TTC549 (cell line): ENCODE measurements at regions not wholly inside any gene's neighbourhood (a gene's known extent, or its start where the extent isn't known, plus 50 kb on each side); places are given as distances from the start of the nearest gene placed in this dataset.

Source experiments
- FAIRE-seq: peaks from 2 replicates; lab custom pipeline; 2012; peaks lifted over from hg19 to GRCh38; lab: Jason Lieb, UNC

GRCh38 chr3:194928831-194929577, 243.3 kb downstream of the FAM43A start:
- no peak for FAIRE-seq

DNA sequence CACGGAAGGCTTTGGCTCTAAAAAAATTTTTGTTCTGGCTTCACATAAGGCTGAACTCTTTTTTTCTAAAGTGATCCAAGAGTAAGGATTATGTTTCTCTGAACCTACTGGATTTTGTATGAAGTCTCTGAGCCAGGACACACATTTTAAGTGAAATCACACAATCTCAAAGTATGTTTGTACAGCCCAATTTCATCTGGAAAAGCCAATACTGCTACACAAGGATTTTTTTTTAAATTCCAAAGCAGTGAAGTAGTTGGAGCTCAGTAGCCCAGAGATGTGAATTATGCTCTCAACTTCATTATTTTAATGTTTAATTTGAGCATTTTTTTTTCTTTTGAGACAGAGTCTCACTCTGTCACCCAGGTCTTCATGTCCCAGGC, 243.9 kb downstream of the FAM43A start:
- FAIRE-seq: no peak

GRCh38 chr3:194930377-194931204, 244.9 kb downstream of the FAM43A start:
- FAIRE-seq: no peak

DNA sequence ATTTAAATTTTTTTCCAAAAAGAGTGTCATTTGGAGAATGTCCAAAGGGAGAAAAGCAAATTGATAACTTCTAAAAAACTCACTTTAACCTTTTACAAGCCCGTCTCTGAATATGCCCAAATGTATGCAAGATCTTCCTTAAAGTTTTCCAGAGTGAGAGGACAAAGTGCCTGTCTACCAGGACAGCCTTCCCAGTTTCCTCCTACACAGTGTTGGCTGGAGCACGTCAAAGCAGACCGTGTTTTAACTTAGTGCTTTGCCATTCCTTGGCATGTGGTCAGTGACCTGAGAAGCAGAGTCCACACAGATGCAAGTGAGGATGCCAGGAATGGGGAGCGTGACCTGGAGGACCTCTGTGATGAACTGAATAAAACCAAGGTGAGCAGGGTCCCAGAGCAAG, 245.7 kb downstream of the FAM43A start:
- FAIRE-seq: no peak

- no peak for FAIRE-seq
Observed at GRCh38 chr3:194931865-194932264, 246.2 kb downstream of the FAM43A start.

DNA sequence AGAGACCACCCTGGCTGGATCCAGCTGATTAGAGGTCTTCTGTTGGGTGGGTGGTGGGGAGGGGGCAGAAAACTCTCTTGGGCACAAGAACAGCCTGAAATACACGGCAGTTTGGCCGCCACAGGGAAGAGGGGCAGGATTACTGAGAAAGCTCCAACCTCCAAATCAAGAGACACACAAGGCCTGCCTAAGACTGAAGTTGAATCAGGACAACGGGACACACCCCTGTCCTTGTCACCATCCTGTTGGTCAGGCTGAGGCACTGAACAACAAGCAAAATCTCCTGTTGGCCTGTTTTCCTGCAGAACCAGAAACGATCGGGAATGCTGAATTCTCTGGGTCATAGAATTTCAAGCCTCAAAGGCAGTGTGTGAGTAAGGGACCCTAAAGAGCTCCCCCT, 247.8 kb downstream of the FAM43A start:
- FAIRE-seq: no peak

- no peak for FAIRE-seq
Observed at GRCh38 chr3:194935061-194935460, 249.4 kb downstream of the FAM43A start.

DNA sequence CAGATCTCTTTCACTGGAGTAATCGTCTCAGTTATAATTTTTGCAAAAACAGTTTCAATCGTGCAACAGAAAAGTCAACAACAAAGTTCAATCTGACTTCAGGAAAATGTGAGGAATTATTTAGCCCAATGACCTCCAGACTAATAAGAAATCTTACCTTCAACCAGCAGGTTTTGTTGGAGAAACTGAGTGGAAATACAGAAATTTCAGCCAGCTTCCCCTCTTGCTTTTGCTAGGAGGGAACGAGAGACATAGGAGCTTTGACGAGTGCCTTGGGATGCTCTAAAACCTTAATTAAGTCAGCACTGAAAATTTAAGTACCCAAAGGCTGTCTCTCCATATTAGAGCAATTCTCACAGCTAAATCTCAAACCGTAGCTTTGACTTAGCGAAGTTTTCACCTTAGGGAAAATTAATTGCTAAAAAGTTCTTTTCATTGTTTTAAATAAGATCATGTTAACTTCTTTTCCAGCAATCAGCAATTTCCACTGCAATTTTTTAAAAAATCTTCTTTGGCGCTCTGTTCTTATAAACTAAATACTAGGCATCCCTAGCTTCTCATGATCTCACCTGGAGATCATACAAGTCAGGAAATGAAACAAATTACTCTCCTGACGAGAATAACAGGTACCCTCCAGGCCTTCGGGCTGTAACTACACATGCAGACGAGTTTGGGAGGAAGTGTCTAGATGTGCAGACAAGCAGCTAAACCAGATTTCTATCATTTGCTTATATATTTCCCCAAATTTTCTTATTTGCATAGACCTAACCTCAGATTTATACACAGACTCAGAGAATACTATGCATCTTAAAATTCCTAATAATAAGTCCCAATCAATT, 250.2 kb downstream of the FAM43A start:
- FAIRE-seq: no peak

- FAIRE-seq: no peak
Observed at GRCh38 chr3:194936659-194937058, 251.0 kb downstream of the FAM43A start.

DNA sequence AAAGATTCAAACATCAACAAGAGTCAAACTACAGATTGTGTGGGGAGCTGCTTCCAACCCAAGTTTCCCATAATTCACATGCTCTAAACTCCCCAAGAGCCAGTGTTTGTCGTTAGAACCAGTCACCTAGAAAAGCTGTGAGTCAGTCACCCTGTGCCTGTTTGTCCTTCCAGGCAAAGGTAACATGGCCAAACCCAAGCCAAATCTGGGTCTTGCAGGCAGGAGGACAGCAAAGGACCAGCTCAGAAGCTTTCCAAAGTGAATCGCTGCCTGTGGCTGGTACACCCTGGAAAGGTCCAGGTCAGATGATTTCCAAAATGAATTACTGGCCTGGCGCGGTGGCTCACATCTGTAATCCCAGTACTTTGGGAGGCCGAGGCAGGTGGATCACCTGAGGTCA, 251.5 kb downstream of the FAM43A start:
- no peak for FAIRE-seq

- no peak for FAIRE-seq
Observed at GRCh38 chr3:194937882-194938321, 252.2 kb downstream of the FAM43A start.

DNA sequence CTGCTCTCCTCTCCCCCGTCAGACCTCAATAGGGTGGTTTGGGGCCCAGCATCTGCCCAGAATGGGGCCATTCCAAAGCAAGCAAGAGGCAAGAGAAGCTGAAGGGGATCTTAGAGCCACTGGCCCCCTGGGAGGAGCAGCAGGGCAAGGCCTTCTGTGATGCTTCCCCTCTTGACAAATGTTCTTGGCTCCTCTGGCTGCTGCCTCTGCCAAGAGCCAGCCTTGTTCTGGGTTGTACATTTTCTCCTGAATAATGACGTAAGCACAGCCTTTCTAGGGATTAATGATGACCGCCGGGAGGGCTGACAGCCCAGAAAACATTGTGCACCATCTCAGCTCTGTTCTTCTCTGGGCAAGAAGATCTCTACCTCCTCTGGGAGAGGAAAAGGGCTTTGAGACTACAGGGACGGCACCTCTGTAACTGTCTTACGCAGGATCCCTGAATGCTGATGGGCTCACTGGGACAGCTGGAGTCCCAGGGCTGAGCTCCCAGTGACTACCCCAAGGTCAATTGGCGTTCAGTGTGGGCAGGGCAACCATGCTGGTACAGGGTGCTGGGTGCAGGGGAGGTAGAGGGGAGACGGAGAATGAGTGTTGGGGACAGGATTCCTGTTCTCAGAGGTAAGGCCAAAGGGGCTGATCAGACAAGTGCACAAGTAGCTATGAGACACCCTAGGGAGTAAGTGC, 253.3 kb downstream of the FAM43A start:
- no peak for FAIRE-seq

DNA sequence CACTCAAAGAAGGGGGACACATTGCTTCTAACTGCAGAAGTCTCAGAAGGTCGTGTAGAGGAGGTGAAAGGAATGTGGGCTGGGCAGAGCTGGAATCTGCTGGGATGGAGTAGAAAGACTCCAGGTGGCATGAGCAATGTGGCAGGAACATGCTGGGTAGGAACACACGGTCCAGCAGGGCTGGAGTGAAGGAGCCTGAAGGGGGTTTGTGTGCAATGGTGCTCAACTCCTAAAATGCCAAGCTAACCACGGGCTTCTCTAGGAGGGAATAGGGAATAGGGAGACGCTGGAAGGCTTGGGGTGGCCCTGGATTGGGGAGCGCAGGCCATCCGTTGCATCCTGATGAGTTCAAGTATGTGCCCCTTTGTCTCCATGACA, 253.8 kb downstream of the FAM43A start:
- no peak for FAIRE-seq

DNA sequence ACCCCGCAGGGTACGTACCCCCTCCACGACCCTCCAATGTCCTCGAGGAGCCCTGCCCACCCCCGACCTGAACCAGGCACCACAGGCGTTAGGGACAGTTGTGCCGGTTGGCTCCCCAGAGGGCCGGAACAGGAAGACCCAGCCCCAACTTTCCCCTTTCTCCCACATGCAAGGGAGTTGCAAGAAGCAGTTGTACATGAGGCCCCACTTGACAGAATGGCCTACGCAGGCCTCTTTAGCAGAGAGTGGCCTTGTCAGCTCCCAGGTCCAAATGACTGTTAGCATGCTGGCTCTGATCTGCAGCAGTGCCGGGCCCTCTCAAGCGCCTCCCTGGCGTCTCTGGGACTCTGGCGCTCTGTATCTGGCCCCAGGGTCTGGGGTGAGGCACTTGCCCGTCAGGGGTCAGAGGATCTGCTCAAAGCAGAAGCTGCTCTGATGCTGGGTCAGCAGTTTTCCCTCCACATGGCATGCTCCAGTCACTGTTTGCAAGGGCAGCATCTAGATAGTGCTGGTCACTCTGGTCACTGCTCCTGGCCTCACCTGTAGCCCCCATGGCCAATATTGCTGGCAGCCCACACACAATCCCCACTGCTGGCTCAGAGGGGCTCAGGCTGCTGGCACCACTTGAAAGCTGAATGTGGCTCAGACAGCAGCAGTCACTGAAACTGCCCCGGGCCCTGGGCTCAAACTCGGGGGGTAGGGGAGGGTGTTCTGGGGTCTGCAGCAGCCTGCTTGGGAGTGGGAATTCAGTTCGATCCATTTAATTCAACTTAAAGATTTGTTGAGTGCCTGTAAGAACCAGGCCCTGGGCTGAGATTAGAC, 254.5 kb downstream of the FAM43A start:
- no peak for FAIRE-seq

DNA sequence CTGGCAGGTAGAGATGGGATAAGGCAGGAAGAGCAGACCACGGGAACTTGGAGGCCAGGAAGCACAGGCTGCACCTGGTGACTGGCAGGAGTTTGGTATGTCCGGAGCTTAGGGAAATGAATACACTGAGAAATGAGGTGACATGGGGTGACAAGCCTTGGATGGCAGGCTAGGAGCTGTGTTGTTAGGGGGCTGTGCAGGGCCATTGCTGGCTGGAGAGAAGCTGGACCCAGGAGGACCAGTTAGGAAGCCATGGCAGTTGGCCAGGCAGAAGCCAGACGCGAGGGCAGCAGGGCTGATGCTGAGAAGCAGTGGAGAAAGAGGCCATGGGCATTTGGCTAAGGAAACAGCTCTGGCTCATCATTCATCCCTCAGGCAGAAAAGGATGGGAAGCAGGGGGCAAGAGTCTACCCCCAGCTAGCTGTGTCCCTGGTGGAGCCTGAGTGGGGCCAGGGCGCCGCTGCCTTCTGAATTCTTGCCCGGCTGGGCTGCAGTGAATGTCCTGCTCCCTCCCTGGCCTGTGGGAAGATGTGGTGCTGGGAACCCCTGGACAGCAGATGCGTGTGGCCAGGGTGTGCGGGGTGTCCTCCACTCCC, 255.8 kb downstream of the FAM43A start:
- no peak for FAIRE-seq

DNA sequence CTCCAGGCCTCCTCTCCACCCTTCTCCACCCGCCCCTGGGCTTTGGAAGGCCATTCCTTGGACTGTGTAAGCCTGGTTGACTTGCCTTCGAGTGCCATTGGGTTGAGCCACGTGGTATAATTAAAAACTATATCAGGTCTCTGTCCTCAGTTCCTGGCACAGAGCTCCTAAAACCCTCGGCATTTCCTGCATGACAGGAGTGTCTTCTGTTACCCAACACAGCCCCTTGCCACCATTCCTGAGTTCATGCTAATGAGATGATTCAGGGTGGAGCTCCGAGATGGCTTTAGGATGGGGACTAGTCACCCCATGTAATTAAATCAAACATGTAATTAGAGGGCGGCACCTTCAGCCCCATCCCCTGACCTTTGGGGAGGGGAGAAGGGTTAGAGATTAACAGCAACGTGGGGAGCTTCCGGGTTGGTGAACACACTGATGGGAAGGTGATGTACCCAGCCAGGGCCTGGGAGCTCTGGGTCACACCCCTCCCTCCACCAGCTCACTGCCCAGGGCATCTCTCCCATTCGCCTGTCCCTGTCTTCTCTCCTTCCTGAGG, 256.4 kb downstream of the FAM43A start:
- no peak for FAIRE-seq

DNA sequence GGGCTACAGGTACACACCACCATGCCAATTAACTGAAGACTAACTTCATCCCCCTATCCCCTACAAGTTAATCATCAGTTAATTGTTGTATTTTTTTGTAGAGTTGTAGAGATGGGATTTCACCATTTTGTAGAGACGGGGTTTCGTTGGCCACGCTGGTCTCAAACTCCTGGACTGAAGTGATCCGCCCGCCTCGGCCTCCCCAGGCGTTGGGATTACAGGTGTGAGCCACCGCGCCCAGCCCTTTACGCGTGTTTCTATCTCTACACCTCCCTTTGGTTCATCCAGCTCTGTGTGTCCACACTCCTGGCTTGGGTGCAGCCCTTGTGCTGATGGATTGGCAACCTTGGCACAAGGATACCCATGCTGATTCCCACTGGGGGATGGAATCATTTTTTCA, 258.8 kb downstream of the FAM43A start:
- no peak for FAIRE-seq

DNA sequence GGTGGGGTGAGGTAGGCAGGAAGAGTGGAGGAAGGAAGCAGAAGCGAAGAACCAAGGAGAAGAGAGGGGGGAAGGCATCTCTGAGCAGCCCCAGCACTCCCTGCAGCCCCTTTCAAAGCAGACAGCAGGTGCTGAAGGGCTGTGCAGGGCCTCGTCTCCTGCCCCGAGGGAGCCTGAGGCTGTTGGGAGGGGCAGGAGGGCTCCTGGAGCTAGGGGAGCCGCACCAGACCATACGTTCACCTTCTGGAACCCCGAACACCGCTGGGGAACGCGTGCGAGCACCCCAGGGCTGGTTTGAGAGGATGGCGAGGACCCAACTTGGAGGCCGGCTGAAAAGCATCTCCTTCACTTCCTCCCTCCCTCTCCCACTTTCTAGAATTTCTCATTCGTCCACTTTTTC, 259.8 kb downstream of the FAM43A start:
- FAIRE-seq: no peak

- FAIRE-seq: no peak
Observed at GRCh38 chr3:194946091-194946490, 260.4 kb downstream of the FAM43A start.

DNA sequence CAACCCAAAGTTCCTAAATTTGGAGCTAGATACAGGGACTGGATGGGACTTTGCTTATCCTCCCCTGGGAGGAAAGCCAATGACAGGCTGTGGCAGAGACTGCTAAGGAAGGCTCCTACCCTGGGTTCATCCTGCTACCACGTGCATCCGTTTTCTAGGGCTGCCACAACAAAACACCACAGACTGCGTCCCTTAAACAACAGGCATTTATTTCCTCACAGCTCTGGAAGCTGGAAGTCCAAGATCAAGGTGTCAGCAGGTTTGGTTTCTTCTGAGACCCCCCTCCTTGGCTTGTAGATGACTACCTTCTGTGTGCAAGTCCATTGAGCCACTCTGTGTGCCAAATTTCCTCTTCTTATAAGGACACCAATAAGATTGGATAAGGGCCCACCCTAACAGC, 263.9 kb downstream of the FAM43A start:
- FAIRE-seq: no peak
